ENCODE measurements at regions not wholly inside any gene's neighbourhood (a gene's known extent, or its start where the extent isn't known, plus 50 kb on each side); places are given as distances from the start of the nearest gene placed in this dataset.
"Not testable (repeated sequence)": the region's sequence is repeated elsewhere in the genome, so short reads cannot be mapped to it uniquely, and the experiment has no call there.

DNA sequence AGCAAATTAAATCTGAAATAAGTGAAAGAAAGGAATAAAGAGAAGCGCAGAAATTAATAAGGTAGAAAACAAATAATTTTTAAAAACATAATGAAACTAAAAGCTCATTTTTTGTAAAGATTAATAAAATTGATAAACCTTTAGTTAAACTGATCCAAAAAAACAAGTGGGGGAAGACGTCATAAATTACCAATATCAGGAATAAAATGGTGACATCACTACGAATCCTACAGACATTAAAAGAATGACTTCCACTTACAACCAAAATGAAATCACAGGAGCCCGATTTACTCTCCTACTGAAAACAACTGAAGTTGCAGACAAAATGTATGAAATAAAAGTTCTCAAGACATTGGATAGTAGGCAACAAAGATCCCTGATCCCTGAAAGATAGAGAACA lies 68.1 kb upstream of the IFFO2 start:
- DNase-seq: no peak

DNA sequence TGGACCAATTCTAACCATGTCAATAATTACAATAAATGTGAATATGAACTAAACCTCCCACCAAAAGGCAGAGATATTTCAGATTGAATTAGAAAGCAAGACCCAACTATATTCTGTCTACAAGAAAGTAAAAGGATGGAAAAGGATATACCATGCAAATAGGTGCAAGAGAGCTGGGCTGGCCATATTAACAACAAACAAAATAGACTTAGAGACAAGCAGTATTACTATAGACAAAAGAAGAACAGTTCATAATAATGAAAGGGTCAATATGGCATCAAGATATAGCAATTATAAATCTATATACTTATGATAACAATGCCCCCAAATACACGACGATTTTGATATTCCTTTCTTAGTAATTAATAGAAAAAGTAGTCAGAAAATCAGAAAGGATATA lies 67.3 kb upstream of the IFFO2 start:
- DNase-seq: no peak

GRCh38 chr1:19021845-19022244 lies 65.4 kb upstream of the IFFO2 start:
- no peak for DNase-seq

- DNase-seq: not testable (repeated sequence)
Measured at GRCh38 chr1:19019288-19019687, 62.8 kb upstream of the IFFO2 start.

GRCh38 chr1:19015476-19015875 lies 59.0 kb upstream of the IFFO2 start:
- DNase-seq: no peak

GRCh38 chr1:19014765-19015164 lies 58.3 kb upstream of the IFFO2 start:
- no peak for DNase-seq

DNA sequence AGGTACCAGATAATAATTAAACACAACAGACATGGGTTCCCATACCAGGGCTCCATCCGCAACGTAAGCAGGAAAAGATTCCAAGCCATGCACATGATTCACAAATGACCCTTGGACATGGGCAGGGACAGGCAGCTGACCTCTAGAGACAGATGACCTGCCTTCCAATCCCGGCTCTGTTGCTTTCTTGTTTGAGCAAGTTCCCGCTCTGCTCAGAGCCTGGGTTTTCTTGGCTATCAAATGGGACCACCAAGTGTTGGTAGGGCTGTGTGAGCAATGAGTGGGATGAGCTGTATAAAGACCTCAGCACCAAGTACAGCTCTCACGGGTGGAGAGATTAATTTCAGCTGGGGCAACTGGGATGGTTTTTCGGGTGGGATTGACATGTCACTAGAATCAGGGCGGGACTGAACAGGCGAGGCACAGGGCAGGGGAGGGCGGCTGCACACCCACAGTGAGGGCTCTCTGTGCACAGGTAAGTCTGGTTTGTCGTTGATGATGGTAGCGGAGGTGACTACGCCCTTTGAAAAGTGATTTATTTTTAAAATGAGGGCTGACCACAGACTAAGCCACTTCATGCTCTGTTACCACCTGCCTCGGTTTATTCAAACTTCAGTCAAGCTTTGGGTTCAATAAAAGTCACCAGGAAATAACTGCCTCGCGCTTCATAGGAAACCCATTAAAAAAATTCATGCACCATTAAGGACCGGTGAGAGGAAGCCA lies 57.5 kb upstream of the IFFO2 start:
- no peak for DNase-seq

GRCh38 chr1:19011845-19012231 lies 55.4 kb upstream of the IFFO2 start:
- no peak for DNase-seq

GRCh38 chr1:19010995-19011844 lies 54.7 kb upstream of the IFFO2 start:
- peak; percentile 31 to 32 for DNase-seq

DNA sequence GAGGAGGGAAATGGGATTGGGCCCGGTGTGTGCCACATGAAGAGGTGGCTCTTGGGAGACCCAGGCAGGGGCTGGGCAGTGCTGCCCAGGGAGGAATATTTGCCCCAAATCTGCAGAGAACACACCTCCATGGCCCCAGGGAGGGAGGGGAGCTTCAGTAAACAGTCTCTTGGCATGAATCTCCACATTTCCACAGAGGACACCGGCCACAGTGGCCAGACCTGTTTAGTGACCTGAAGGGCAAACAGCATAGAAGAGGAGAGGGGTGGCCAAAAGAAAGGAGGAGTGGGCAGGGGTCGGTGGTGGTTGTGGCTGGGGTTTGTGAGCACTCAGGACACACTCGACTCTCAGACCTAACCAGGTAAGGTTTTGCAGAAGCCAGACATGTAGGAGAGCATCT lies 54.0 kb upstream of the IFFO2 start:
- no peak for DNase-seq

DNA sequence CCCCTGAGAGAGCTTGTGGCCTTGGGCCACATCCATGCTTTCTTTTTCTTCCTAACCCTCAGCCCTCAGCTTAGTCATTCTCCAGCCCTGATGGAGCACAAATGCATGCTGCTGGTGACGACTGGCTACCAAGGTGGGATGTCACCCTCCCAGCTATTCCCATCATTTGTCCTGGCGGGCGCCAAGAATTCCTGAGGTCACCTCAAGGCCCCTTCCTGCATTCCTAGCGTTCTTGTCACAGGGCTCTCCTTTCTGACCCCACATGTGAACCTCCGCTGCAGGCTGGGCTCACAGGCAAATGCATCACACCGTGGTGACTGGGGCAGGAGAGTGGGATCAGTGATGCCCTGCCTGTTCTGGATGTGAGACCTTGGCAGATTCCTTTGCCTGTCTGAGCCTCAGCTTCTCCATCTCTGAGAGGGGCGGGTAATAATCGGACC lies 53.4 kb upstream of the IFFO2 start:
- DNase-seq: no peak

- DNase-seq: no peak
Measured at GRCh38 chr1:19009126-19009881, 52.8 kb upstream of the IFFO2 start.

- no peak for DNase-seq
Measured at GRCh38 chr1:19007491-19008441, 51.3 kb upstream of the IFFO2 start.

- no peak for DNase-seq
Measured at GRCh38 chr1:19006837-19007271, 50.4 kb upstream of the IFFO2 start.
